BLaER1 treated with 17β-estradiol and CSF1 and Interleukin-3, amounts not matched to agents 10 nM and 100 nM (cell line): ENCODE measurements at regions not wholly inside any gene's neighbourhood (a gene's known extent, or its start where the extent isn't known, plus 50 kb on each side); places are given as distances from the start of the nearest gene placed in this dataset.

ENCODE experiments used
- H3K27ac ChIP-seq, 11 experiments: shearing (Covaris generic); formaldehyde crosslinking; 2 replicates each; pipeline ENCODE4 v1.8.1; 2022
- H3K27me3 ChIP-seq, 11 experiments: shearing (Covaris generic); formaldehyde crosslinking; 2 replicates each; pipeline ENCODE4 v1.8.1; 2022
- H3K36me3 ChIP-seq, 11 experiments: shearing (Covaris generic); formaldehyde crosslinking; 2 replicates each; pipeline ENCODE4 v1.8.1; 2022
- H3K4me1 ChIP-seq, 10 experiments: shearing (Covaris generic); formaldehyde crosslinking; 2 replicates each; pipeline ENCODE4 v1.8.1; 2022
- H3K4me2 ChIP-seq, 11 experiments: shearing (Covaris generic); formaldehyde crosslinking; 2 replicates each; pipeline ENCODE4 v1.8.1; 2022
- H3K4me3 ChIP-seq, 10 experiments: shearing (Covaris generic); formaldehyde crosslinking; 2 replicates each; pipeline ENCODE4 v1.8.1; 2022
- H3K9ac ChIP-seq, 11 experiments: shearing (Covaris generic); formaldehyde crosslinking; 2 replicates each; pipeline ENCODE4 v1.8.1; 2022
- H3K9me3 ChIP-seq, 11 experiments: shearing (Covaris generic); formaldehyde crosslinking; replicated peaks in 1 of 11; 2 replicates each; pipeline ENCODE4 v1.8.1; 2022
- H4K20me1 ChIP-seq, 11 experiments: shearing (Covaris generic); formaldehyde crosslinking; 2 replicates each; pipeline ENCODE4 v1.8.1; 2022
- Cebpa-rat ChIP-seq, 11 experiments: shearing (Covaris generic); IDR thresholded peaks; 2 replicates each; pipeline ENCODE4 v1.8.1; 2022

DNA sequence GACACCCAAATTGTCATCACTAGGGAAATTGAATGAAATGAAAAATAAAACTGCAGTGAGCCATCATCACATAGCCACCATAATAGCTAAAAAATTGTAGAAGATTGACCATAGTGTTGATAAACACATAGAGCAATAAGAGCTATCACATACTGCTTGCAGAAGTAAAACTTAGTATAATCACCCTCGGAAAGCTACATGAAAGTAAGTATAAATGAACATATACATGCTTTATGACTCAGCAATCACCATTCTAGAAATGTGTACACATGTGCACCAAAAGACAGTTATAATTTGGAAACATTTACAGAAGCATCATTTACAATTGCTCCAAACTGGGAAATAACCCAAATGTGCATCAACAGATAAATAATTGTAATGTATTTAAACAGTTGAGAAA is 153.1 kb upstream of the LRRC7 start:
- no peak for TF ChIP-seq Cebpa-rat (IDR thresholded peaks at IDR 0.05)
- no peak overlapping the region for H3K9ac ChIP-seq
- H3K4me3 ChIP-seq: no peak overlapping the region
- H3K4me2 ChIP-seq: no peak overlapping the region
- no peaks in the 10 kb centered on the region for H3K4me1 ChIP-seq
- no peak overlapping the region for H3K27ac ChIP-seq
- no peaks in the 10 kb centered on the region for H3K27me3 ChIP-seq
- H3K9me3 ChIP-seq: no peaks in the 10 kb centered on the region
- no peaks in the 10 kb centered on the region for H3K36me3 ChIP-seq
- no peaks in the 10 kb centered on the region for H4K20me1 ChIP-seq

- no peak overlapping the region for H3K27ac ChIP-seq
- no peak overlapping the region for H3K9ac ChIP-seq
- H3K4me2 ChIP-seq: no peak overlapping the region
- H3K36me3 ChIP-seq: no peaks in the 10 kb centered on the region
- no peaks in the 10 kb centered on the region for H3K9me3 ChIP-seq
- no peak for TF ChIP-seq Cebpa-rat (IDR thresholded peaks at IDR 0.05)
- no peaks in the 10 kb centered on the region for H3K4me1 ChIP-seq
- no peaks in the 10 kb centered on the region for H4K20me1 ChIP-seq
- no peak overlapping the region for H3K4me3 ChIP-seq
- H3K27me3 ChIP-seq: no peaks in the 10 kb centered on the region
Measured at GRCh38 chr1:69421286-69421685, 146.4 kb upstream of the LRRC7 start.

DNA sequence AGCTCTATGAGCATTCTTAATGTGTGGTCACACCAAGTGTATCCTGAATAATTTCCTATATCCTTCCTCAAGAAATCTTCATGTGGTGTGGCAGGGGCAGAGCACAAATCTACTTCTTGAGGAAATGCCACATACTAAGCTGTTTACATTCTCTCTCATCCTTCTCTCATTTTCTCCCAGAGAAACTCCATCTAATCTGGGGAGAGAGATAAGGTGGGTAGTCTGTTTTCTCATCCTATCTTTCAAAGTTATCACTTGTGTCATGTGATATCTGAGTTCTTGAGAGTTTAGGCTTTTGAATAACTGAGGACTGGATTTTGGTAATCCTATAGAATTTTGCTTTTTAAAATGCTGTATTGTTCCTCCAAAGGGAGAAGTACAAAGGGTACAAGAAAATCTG is 141.9 kb upstream of the LRRC7 start:
- H4K20me1 ChIP-seq: no peaks in the 10 kb centered on the region
- H3K27me3 ChIP-seq: no peaks in the 10 kb centered on the region
- no peaks in the 10 kb centered on the region for H3K9me3 ChIP-seq
- no peak overlapping the region for H3K27ac ChIP-seq
- H3K36me3 ChIP-seq: no peaks in the 10 kb centered on the region
- no peak overlapping the region for H3K4me2 ChIP-seq
- no peaks in the 10 kb centered on the region for H3K4me1 ChIP-seq
- TF ChIP-seq Cebpa-rat (IDR thresholded peaks at IDR 0.05): no peak
- no peak overlapping the region for H3K9ac ChIP-seq
- no peak overlapping the region for H3K4me3 ChIP-seq

- Histone ChIP-seq H3K9ac (no peak overlapping the region), H3K36me3 (no peaks in the 10 kb centered on the region), H3K4me3 (no peak overlapping the region), H3K27me3 (no peaks in the 10 kb centered on the region), H3K4me1 (0 out of 20 replicates have a peak, but pooled peaks cover 0 to under 1% (median 0%) of the 10 kb centered on the region in 10 experiments), H3K4me2 (no peak overlapping the region), H4K20me1 (no peaks in the 10 kb centered on the region), H3K9me3 (no peaks in the 10 kb centered on the region), H3K27ac (no peak overlapping the region)
- TF ChIP-seq Cebpa-rat (IDR thresholded peaks at IDR 0.05): no peak
Measured at GRCh38 chr1:69426401-69426800, 141.3 kb upstream of the LRRC7 start.

- Histone ChIP-seq H3K27ac (peak overlapping the region in 3 of 11 experiments; percentile 2 to 55 (median 32); a peak in 4 of 22 replicates), H3K4me3 (no peak overlapping the region), H4K20me1 (no peaks in the 10 kb centered on the region), H3K27me3 (no peaks in the 10 kb centered on the region), H3K36me3 (no peaks in the 10 kb centered on the region), H3K4me2 (peak overlapping the region in 4 of 11 experiments; percentile 29 to 56 (median 46); a peak in 6 of 22 replicates), H3K9ac (no peak overlapping the region), H3K9me3 (no peaks in the 10 kb centered on the region), H3K4me1 (peaks cover 0 to 24% (median 0%) of the 10 kb centered on the region in 10 experiments; a peak in 7 of 20 replicates)
- no peak for TF ChIP-seq Cebpa-rat (IDR thresholded peaks at IDR 0.05)
Measured at GRCh38 chr1:69433073-69433472, 134.6 kb upstream of the LRRC7 start.

DNA sequence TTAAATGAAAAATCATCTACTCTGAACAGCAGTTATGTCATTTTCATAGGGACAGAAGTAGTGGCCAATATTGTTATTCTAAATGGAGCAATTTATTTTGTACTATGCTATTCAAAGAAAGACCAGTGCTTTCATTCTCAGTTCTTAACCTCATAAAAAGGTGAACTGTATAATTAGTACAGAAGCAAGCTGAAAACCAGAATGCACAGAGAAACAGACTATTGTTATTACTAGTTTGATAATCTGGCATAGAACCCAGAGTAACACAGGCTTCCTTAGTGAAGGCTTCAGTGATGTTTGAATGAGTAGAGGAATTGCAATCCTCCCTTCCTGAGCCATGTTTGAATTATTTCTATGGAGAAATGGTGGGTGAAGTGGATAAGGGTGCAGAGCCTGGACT is 131.6 kb upstream of the LRRC7 start:
- Histone ChIP-seq H3K36me3 (no peaks in the 10 kb centered on the region), H3K4me2 (no peak overlapping the region), H3K4me3 (no peak overlapping the region), H3K27ac (no peak overlapping the region), H3K9me3 (no peaks in the 10 kb centered on the region), H3K27me3 (no peaks in the 10 kb centered on the region), H3K9ac (no peak overlapping the region), H4K20me1 (no peaks in the 10 kb centered on the region), H3K4me1 (peaks cover 0 to 24% (median 0%) of the 10 kb centered on the region in 10 experiments; a peak in 7 of 20 replicates)
- no peak for TF ChIP-seq Cebpa-rat (IDR thresholded peaks at IDR 0.05)

GRCh38 chr1:69438056-69438795 is 129.5 kb upstream of the LRRC7 start:
- no peaks in the 10 kb centered on the region for H4K20me1 ChIP-seq
- no peaks in the 10 kb centered on the region for H3K36me3 ChIP-seq
- H3K4me2 ChIP-seq: no peak overlapping the region
- TF ChIP-seq Cebpa-rat (IDR thresholded peaks at IDR 0.05): no peak
- H3K4me3 ChIP-seq: no peak overlapping the region
- H3K4me1 ChIP-seq: peaks cover 0 to 5% (median 0%) of the 10 kb centered on the region in 10 experiments; a peak in 7 of 20 replicates
- no peaks in the 10 kb centered on the region for H3K27me3 ChIP-seq
- H3K27ac ChIP-seq: no peak overlapping the region
- no peaks in the 10 kb centered on the region for H3K9me3 ChIP-seq
- no peak overlapping the region for H3K9ac ChIP-seq

GRCh38 chr1:69441496-69441895 is 126.2 kb upstream of the LRRC7 start:
- no peak for TF ChIP-seq Cebpa-rat (IDR thresholded peaks at IDR 0.05)
- Histone ChIP-seq H3K36me3 (no peaks in the 10 kb centered on the region), H3K4me3 (no peak overlapping the region), H3K27me3 (no peaks in the 10 kb centered on the region), H3K4me2 (no peak overlapping the region), H3K9me3 (no peaks in the 10 kb centered on the region), H4K20me1 (no peaks in the 10 kb centered on the region), H3K9ac (no peak overlapping the region), H3K27ac (no peak overlapping the region), H3K4me1 (no peaks in the 10 kb centered on the region)

- Histone ChIP-seq H3K9ac (no peak overlapping the region), H3K4me1 (peaks cover 0 to 10% (median 2%) of the 10 kb centered on the region in 10 experiments; a peak in 9 of 20 replicates), H3K27me3 (no peaks in the 10 kb centered on the region), H3K36me3 (no peaks in the 10 kb centered on the region), H3K27ac (no peak overlapping the region), H4K20me1 (no peaks in the 10 kb centered on the region), H3K4me2 (no peak overlapping the region), H3K9me3 (no peaks in the 10 kb centered on the region), H3K4me3 (no peak overlapping the region)
- no peak for TF ChIP-seq Cebpa-rat (IDR thresholded peaks at IDR 0.05)
Measured at GRCh38 chr1:69451196-69451595, 116.5 kb upstream of the LRRC7 start.

- Histone ChIP-seq H3K9me3 (no peaks in the 10 kb centered on the region), H3K36me3 (no peaks in the 10 kb centered on the region), H3K27ac (no peak overlapping the region), H3K27me3 (no peaks in the 10 kb centered on the region), H3K9ac (no peak overlapping the region), H3K4me1 (peaks cover 0 to 10% (median 2%) of the 10 kb centered on the region in 10 experiments; a peak in 9 of 20 replicates), H3K4me3 (no peak overlapping the region), H4K20me1 (no peaks in the 10 kb centered on the region), H3K4me2 (peak overlapping the region in 5 of 11 experiments; percentile 18 to 39 (median 30); a peak in 7 of 22 replicates)
- no peak for TF ChIP-seq Cebpa-rat (IDR thresholded peaks at IDR 0.05)
Measured at GRCh38 chr1:69455718-69456117, 112.0 kb upstream of the LRRC7 start.
